Neural progenitor cell (in vitro differentiated cells): ENCODE measurements at regions not wholly inside any gene's neighbourhood (a gene's known extent, or its start where the extent isn't known, plus 50 kb on each side); places are given as distances from the start of the nearest gene placed in this dataset.

Experiments
- DNase-seq: peaks from one replicate; pipeline ENCODE4 v3.0.0-alpha.2; 2016; ENCODE audit warnings: low spot score
- H2AFZ ChIP-seq: fragments of 200-600 bp; sonication (generic); replicated peaks from 2 replicates; pipeline ENCODE4 v1.6.1; 2016; ENCODE audit warnings: antibody characterized with exemption
- H3F3A ChIP-seq: fragments of 200-600 bp; sonication (generic); 2 replicates; pipeline ENCODE4 v1.6.1; 2016; ENCODE audit warnings: antibody characterized with exemption, low read depth
- H3K27ac ChIP-seq: fragments of 200-600 bp; sonication (generic); 2 replicates; pipeline ENCODE4 v1.5.1; 2016; ENCODE audit warnings: mild to moderate bottlenecking
- H3K27me3 ChIP-seq: fragments of 200-600 bp; sonication (generic); 2 replicates; pipeline ENCODE4 v1.6.1; 2016; ENCODE audit warnings: mild to moderate bottlenecking, moderate library complexity
- H3K36me3 ChIP-seq: fragments of 200-600 bp; sonication (generic); 2 replicates; pipeline ENCODE4 v1.5.1; 2016
- H3K4me1 ChIP-seq: fragments of 200-600 bp; sonication (generic); 2 replicates; pipeline ENCODE4 v1.6.1; 2016; ENCODE audit warnings: mixed run types
- H3K4me2 ChIP-seq: fragments of 200-600 bp; sonication (generic); 2 replicates; pipeline ENCODE4 v1.6.1; 2016
- H3K4me3 ChIP-seq: fragments of 200-600 bp; sonication (generic); 2 replicates; pipeline ENCODE4 v1.5.1; 2016
- H3K79me2 ChIP-seq: fragments of 200-600 bp; sonication (generic); 2 replicates; pipeline ENCODE4 v1.6.1; 2016; ENCODE audit warnings: low read depth
- H3K9ac ChIP-seq: fragments of 200-600 bp; sonication (generic); 2 replicates; pipeline ENCODE4 v1.6.1; 2016
- H3K9me3 ChIP-seq: fragments of 200-600 bp; sonication (generic); 2 replicates; pipeline ENCODE4 v1.5.1; 2016; ENCODE audit warnings: low read depth
- H4K20me1 ChIP-seq: fragments of 200-600 bp; sonication (generic); 2 replicates; pipeline ENCODE4 v1.6.1; 2016; ENCODE audit warnings: low read depth
- H3K27ac Mint-ChIP-seq: 3 replicates; pipeline ENCODE4 v1.8.0; 2021; ENCODE audit warnings: mixed read lengths
- H3K27me3 Mint-ChIP-seq: 2 replicates; pipeline ENCODE4 v1.8.0; 2022; ENCODE audit warnings: low read depth, mild to moderate bottlenecking, inconsistent platforms, moderate library complexity, mixed read lengths; ENCODE audit not compliant: insufficient read depth
- H3K36me3 Mint-ChIP-seq: 3 replicates; pipeline ENCODE4 v1.8.0; 2021; ENCODE audit warnings: mixed read lengths
- H3K4me1 Mint-ChIP-seq: 3 replicates; pipeline ENCODE4 v1.8.0; 2021; ENCODE audit warnings: mixed read lengths
- H3K4me3 Mint-ChIP-seq: 3 replicates; pipeline ENCODE4 v1.8.0; 2021; ENCODE audit warnings: mild to moderate bottlenecking, moderate library complexity, mixed read lengths
- H3K9me3 Mint-ChIP-seq: 3 replicates; pipeline ENCODE4 v1.8.0; 2020; ENCODE audit warnings: mixed read lengths
- EZH2 ChIP-seq: fragments of 200-600 bp; sonication (generic); IDR thresholded peaks from 2 replicates; pipeline ENCODE4 v1.6.1; 2017; ENCODE audit warnings: antibody characterized with exemption, mild to moderate bottlenecking, moderate library complexity
- EZH2phosphoT487 ChIP-seq: fragments of 200-600 bp; sonication (generic); IDR thresholded peaks from 2 replicates; pipeline ENCODE4 v1.6.1; 2017; ENCODE audit warnings: antibody characterized with exemption
- TF ChIP-seq, protein P1 (sequence below): fragments of 200-600 bp; sonication (generic); IDR thresholded peaks from 2 replicates; pipeline ENCODE4 v1.5.1; 2017; ENCODE audit warnings: antibody characterized with exemption, mild to moderate bottlenecking

GRCh38 chr6:15930207-15930606 lies 198.7 kb upstream of the MYLIP start:
- DNase-seq = no peak
- no peak overlapping the region for H2AFZ ChIP-seq
- H3K4me1 ChIP-seq = no peaks in the 10 kb centered on the region
- H3K9ac ChIP-seq = no peak overlapping the region
- Mint-ChIP-seq H3K36me3 (no peaks in the 10 kb centered on the region), H3K27ac (no peak overlapping the region), H3K27me3 (peaks cover 5% of the 10 kb centered on the region), H3K4me1 (no peaks in the 10 kb centered on the region), H3K9me3 (peaks cover 27% of the 10 kb centered on the region), H3K4me3 (no peak overlapping the region)
- H3K27me3 ChIP-seq = no peaks in the 10 kb centered on the region
- no peaks in the 10 kb centered on the region for H3K79me2 ChIP-seq
- no peaks in the 10 kb centered on the region for H3F3A ChIP-seq
- H3K9me3 ChIP-seq = no peaks in the 10 kb centered on the region
- TF ChIP-seq EZH2 (no peak), EZH2phosphoT487 (no peak)
- TF ChIP-seq, protein P1, sequence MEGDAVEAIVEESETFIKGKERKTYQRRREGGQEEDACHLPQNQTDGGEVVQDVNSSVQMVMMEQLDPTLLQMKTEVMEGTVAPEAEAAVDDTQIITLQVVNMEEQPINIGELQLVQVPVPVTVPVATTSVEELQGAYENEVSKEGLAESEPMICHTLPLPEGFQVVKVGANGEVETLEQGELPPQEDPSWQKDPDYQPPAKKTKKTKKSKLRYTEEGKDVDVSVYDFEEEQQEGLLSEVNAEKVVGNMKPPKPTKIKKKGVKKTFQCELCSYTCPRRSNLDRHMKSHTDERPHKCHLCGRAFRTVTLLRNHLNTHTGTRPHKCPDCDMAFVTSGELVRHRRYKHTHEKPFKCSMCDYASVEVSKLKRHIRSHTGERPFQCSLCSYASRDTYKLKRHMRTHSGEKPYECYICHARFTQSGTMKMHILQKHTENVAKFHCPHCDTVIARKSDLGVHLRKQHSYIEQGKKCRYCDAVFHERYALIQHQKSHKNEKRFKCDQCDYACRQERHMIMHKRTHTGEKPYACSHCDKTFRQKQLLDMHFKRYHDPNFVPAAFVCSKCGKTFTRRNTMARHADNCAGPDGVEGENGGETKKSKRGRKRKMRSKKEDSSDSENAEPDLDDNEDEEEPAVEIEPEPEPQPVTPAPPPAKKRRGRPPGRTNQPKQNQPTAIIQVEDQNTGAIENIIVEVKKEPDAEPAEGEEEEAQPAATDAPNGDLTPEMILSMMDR = no peak
- no peak overlapping the region for H3K4me3 ChIP-seq
- no peak overlapping the region for H3K27ac ChIP-seq
- no peaks in the 10 kb centered on the region for H4K20me1 ChIP-seq
- H3K4me2 ChIP-seq = no peak overlapping the region
- H3K36me3 ChIP-seq = no peaks in the 10 kb centered on the region

- H3K36me3 Mint-ChIP-seq = no peaks in the 10 kb centered on the region
- H3K4me2 ChIP-seq = no peak overlapping the region
- H3K27me3 Mint-ChIP-seq = peaks cover 5% of the 10 kb centered on the region
- H3K27ac ChIP-seq = no peak overlapping the region
- no peak overlapping the region for H3K9ac ChIP-seq
- H2AFZ ChIP-seq = no peak overlapping the region
- H3F3A ChIP-seq = no peaks in the 10 kb centered on the region
- no peak for DNase-seq
- no peaks in the 10 kb centered on the region for H3K27me3 ChIP-seq
- H3K4me3 Mint-ChIP-seq = no peak overlapping the region
- H3K9me3 ChIP-seq = no peaks in the 10 kb centered on the region
- H3K9me3 Mint-ChIP-seq = peaks cover 27% of the 10 kb centered on the region
- no peak for TF ChIP-seq EZH2
- TF ChIP-seq, protein P1 = no peak
- no peak for TF ChIP-seq EZH2phosphoT487
- H3K4me1 ChIP-seq = no peaks in the 10 kb centered on the region
- H3K27ac Mint-ChIP-seq = no peak overlapping the region
- H3K4me1 Mint-ChIP-seq = no peaks in the 10 kb centered on the region
- no peaks in the 10 kb centered on the region for H3K79me2 ChIP-seq
- no peak overlapping the region for H3K4me3 ChIP-seq
- no peaks in the 10 kb centered on the region for H4K20me1 ChIP-seq
- H3K36me3 ChIP-seq = no peaks in the 10 kb centered on the region
Measured at GRCh38 chr6:15929685-15930084, 199.2 kb upstream of the MYLIP start.

DNA sequence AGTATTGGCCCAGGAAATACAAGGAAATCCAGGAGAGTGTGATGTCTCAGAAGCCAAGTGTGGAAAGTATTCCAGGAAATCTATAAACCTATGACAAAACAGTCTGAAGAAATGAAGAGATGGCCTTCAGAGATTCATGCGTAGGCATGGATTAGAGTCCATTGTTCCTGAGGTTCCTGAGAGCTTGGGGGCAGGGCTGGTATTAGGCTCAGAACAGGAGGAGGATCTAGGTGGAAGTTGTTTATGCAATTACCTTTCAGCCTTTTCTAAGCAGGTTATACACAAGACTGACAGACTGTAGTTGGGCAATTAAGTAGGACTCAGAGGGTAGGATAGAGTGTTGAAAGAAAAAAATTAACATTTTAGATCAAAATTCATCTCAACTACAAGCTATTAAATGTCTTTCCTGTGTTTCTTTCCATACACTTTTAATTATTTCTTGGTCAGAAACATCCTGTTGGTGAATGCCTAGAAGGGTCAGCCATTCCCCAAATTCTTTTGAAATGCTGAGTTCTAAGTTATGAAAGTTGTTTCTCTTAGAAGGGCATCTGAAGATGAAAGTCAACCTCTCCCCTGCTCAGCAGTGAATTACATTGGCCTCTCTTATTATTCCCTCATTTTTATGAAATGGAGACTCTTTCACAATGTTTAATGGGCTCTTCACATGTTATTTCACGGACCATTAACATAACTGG lies 201.2 kb upstream of the MYLIP start:
- no peaks in the 10 kb centered on the region for H3K36me3 ChIP-seq
- Mint-ChIP-seq H3K36me3 (no peaks in the 10 kb centered on the region), H3K9me3 (peaks cover 27% of the 10 kb centered on the region), H3K27me3 (peaks cover 7% of the 10 kb centered on the region), H3K4me1 (peaks cover 7% of the 10 kb centered on the region), H3K27ac (no peak overlapping the region), H3K4me3 (no peak overlapping the region)
- H3K9ac ChIP-seq = no peak overlapping the region
- H4K20me1 ChIP-seq = no peaks in the 10 kb centered on the region
- H3K4me2 ChIP-seq = no peak overlapping the region
- no peaks in the 10 kb centered on the region for H3K79me2 ChIP-seq
- no peaks in the 10 kb centered on the region for H3K27me3 ChIP-seq
- no peaks in the 10 kb centered on the region for H3F3A ChIP-seq
- no peak overlapping the region for H3K4me3 ChIP-seq
- H3K27ac ChIP-seq = no peak overlapping the region
- no peaks in the 10 kb centered on the region for H3K4me1 ChIP-seq
- no peak overlapping the region for H2AFZ ChIP-seq
- no peak for DNase-seq
- TF ChIP-seq, protein P1 = no peak
- TF ChIP-seq EZH2phosphoT487 (no peak), EZH2 (no peak)
- H3K9me3 ChIP-seq = no peaks in the 10 kb centered on the region
